Peyer's patch (tissue), 4 donors: ENCODE measurements at regions not wholly inside any gene's neighbourhood (a gene's known extent, or its start where the extent isn't known, plus 50 kb on each side); places are given as distances from the start of the nearest gene placed in this dataset.
A peak's percentile ranks its signal among the peaks of the same experiment; 100 is the strongest.

Experiments
- DNase-seq, 3 donors: peaks; one replicate each; pipeline ENCODE4 v3.0.0-alpha.2; 2017 to 2019
- H3K27ac ChIP-seq, 4 donors: fragments of 200-600 bp; sonication (generic); one replicate each; pipeline ENCODE4 v1.5.1; 2016 to 2019
- H3K27me3 ChIP-seq, 2 donors: fragments of 200-600 bp; sonication (generic); one replicate each; pipeline ENCODE4 v1.5.1; 2019
- H3K36me3 ChIP-seq, 3 donors: fragments of 200-600 bp; sonication (generic); one replicate each; pipeline ENCODE4 v1.5.1; 2016 to 2019
- H3K4me1 ChIP-seq, 4 donors: fragments of 200-600 bp; sonication (generic); one replicate each; pipeline ENCODE4 v1.5.1; 2016 to 2019
- H3K4me3 ChIP-seq, 4 donors: fragments of 200-600 bp; sonication (generic); 1 replicate in 3 of 4; 2 replicates in 1 of 4; pipeline ENCODE4 v1.5.1; 2016 to 2019; ENCODE audit warnings: mild to moderate bottlenecking in 1 of 4
- H3K9me3 ChIP-seq, 4 donors: fragments of 200-600 bp; sonication (generic); one replicate each; pipeline ENCODE4 v1.5.1; 2016 to 2019; ENCODE audit warnings: mild to moderate bottlenecking in 1 of 4
- CTCF ChIP-seq, 6 experiments: fragments of 450-650 bp in 4 of 6; fragments of 200-600 bp in 2 of 6; sonication (generic) in 1 of 6; IDR thresholded peaks; one replicate each; pipeline ENCODE4 v1.5.1; 2017 to 2019; ENCODE audit warnings: antibody characterized with exemption in 6 of 6, mild to moderate bottlenecking in 3 of 6, moderate library complexity in 1 of 6
- POLR2A ChIP-seq, 2 donors: fragments of 450-650 bp; IDR thresholded peaks; one replicate each; pipeline ENCODE4 v1.5.1; 2017; ENCODE audit warnings: antibody characterized with exemption in 2 of 2, mild to moderate bottlenecking in 2 of 2, moderate library complexity in 2 of 2

GRCh38 chr20:58077282-58077681 is 151.2 kb downstream of the ANKRD60 start:
- no peaks in the 10 kb centered on the region for H3K36me3 ChIP-seq
- H3K9me3 ChIP-seq, result no peaks in the 10 kb centered on the region
- no peak overlapping the region for H3K27ac ChIP-seq
- H3K4me1 ChIP-seq, result no peaks in the 10 kb centered on the region
- H3K27me3 ChIP-seq, result no peaks in the 10 kb centered on the region
- peak in 1 of 3 donors; percentile 23 for DNase-seq
- H3K4me3 ChIP-seq, result no peak overlapping the region
- TF ChIP-seq POLR2A (IDR thresholded peaks at IDR 0.05) (no peak), CTCF (IDR thresholded peaks at IDR 0.05) (no peak)

- no peak overlapping the region for H3K27ac ChIP-seq
- DNase-seq, result peak in 1 of 3 donors; percentile 25
- TF ChIP-seq POLR2A (IDR thresholded peaks at IDR 0.05) (no peak), CTCF (IDR thresholded peaks at IDR 0.05) (no peak)
- H3K4me3 ChIP-seq, result no peak overlapping the region
- H3K27me3 ChIP-seq, result no peaks in the 10 kb centered on the region
- H3K9me3 ChIP-seq, result no peaks in the 10 kb centered on the region
- H3K36me3 ChIP-seq, result no peaks in the 10 kb centered on the region
- H3K4me1 ChIP-seq, result no peaks in the 10 kb centered on the region
Measured at GRCh38 chr20:58076405-58076804, 152.0 kb downstream of the ANKRD60 start.

- H3K36me3 ChIP-seq, result no peaks in the 10 kb centered on the region
- no peaks in the 10 kb centered on the region for H3K9me3 ChIP-seq
- H3K4me3 ChIP-seq, result no peak overlapping the region
- no peaks in the 10 kb centered on the region for H3K4me1 ChIP-seq
- H3K27ac ChIP-seq, result no peak overlapping the region
- peak in 1 of 3 donors; percentile 25 for DNase-seq
- no peaks in the 10 kb centered on the region for H3K27me3 ChIP-seq
- no peak for TF ChIP-seq CTCF (IDR thresholded peaks at IDR 0.05)
- no peak for TF ChIP-seq POLR2A (IDR thresholded peaks at IDR 0.05)
Measured at GRCh38 chr20:58075586-58076345, 152.7 kb downstream of the ANKRD60 start.

GRCh38 chr20:58073945-58074856 is 154.3 kb downstream of the ANKRD60 start:
- Histone ChIP-seq H3K27me3 (no peaks in the 10 kb centered on the region), H3K36me3 (no peaks in the 10 kb centered on the region), H3K27ac (no peak overlapping the region), H3K9me3 (no peaks in the 10 kb centered on the region), H3K4me1 (no peaks in the 10 kb centered on the region), H3K4me3 (no peak overlapping the region)
- peak in 1 of 3 donors; percentile 41 for DNase-seq
- TF ChIP-seq CTCF (IDR thresholded peaks at IDR 0.05) (no peak), POLR2A (IDR thresholded peaks at IDR 0.05) (no peak)

- Histone ChIP-seq H3K4me3 (no peak overlapping the region), H3K36me3 (no peaks in the 10 kb centered on the region), H3K4me1 (no peaks in the 10 kb centered on the region), H3K27ac (no peak overlapping the region), H3K27me3 (no peaks in the 10 kb centered on the region), H3K9me3 (no peaks in the 10 kb centered on the region)
- peak in 1 of 3 donors; percentile 32 for DNase-seq
- no peak for TF ChIP-seq POLR2A (IDR thresholded peaks at IDR 0.05)
- no peak for TF ChIP-seq CTCF (IDR thresholded peaks at IDR 0.05)
Measured at GRCh38 chr20:58072695-58073671, 155.5 kb downstream of the ANKRD60 start.
